ENCODE measurements at regions not wholly inside any gene's neighbourhood (a gene's known extent, or its start where the extent isn't known, plus 50 kb on each side); places are given as distances from the start of the nearest gene placed in this dataset.
A peak's percentile ranks its signal among the peaks of the same experiment; 100 is the strongest.

- H3K4me3 Mint-ChIP-seq, result no peak overlapping the region
- TF ChIP-seq, protein P1, sequence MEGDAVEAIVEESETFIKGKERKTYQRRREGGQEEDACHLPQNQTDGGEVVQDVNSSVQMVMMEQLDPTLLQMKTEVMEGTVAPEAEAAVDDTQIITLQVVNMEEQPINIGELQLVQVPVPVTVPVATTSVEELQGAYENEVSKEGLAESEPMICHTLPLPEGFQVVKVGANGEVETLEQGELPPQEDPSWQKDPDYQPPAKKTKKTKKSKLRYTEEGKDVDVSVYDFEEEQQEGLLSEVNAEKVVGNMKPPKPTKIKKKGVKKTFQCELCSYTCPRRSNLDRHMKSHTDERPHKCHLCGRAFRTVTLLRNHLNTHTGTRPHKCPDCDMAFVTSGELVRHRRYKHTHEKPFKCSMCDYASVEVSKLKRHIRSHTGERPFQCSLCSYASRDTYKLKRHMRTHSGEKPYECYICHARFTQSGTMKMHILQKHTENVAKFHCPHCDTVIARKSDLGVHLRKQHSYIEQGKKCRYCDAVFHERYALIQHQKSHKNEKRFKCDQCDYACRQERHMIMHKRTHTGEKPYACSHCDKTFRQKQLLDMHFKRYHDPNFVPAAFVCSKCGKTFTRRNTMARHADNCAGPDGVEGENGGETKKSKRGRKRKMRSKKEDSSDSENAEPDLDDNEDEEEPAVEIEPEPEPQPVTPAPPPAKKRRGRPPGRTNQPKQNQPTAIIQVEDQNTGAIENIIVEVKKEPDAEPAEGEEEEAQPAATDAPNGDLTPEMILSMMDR (IDR thresholded peaks at IDR 0.05; ENCODE audit: unreplicated experiment in 3 of 3), result no peak
- peak overlapping the region; percentile 89 to 93 (median 91) for H3K27ac Mint-ChIP-seq
- H3K9me3 Mint-ChIP-seq, result no peaks in the 10 kb centered on the region
- peaks cover 12% of the 10 kb centered on the region for H3K27me3 Mint-ChIP-seq (ENCODE audit: low read depth)
- H3K36me3 Mint-ChIP-seq (ENCODE audit: low read depth), result no peaks in the 10 kb centered on the region
- H3K4me1 Mint-ChIP-seq, result peaks cover 66% of the 10 kb centered on the region
Observed at GRCh38 chr14:89626233-89626806, 209.3 kb upstream of the FOXN3 start.

GRCh38 chr14:89625731-89626232, 208.7 kb upstream of the FOXN3 start:
- Mint-ChIP-seq H3K4me3 (peak overlapping the region in 1 of 3 experiments; percentile 17), H3K9me3 (no peaks in the 10 kb centered on the region), H3K36me3 (ENCODE audit: low read depth) (no peaks in the 10 kb centered on the region), H3K27me3 (ENCODE audit: low read depth) (peaks cover 13% of the 10 kb centered on the region), H3K27ac (peak overlapping the region; percentile 89 to 93 (median 91)), H3K4me1 (peaks cover 64% of the 10 kb centered on the region)
- TF ChIP-seq, protein P1 (IDR thresholded peaks at IDR 0.05; ENCODE audit: unreplicated experiment in 3 of 3), result no peak

DNA sequence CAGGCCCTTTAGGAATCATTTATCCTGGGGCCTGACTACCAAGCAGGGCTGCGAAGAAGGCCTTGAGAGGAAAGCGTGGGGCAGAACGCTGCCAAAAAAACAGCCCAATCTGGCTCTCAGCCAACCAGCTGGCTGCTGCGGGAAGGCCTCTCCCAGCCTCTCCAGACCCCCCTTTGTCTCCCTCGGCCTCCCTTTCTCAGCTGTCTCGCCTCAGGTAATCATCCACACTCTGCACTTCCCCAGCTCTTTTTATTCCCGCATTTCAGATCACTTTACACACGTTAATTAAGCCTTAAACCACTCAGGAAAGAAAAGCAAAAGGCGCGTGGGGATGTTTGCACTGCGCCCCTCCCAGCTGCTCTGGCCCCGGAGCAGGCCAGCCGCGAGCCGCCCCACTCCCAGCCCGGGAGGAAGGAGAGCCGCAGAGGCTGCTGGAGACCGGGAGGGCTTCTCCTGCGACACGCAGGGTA, 208.2 kb upstream of the FOXN3 start:
- H3K27ac Mint-ChIP-seq, result peak overlapping the region; percentile 86 to 93 (median 89)
- H3K4me3 Mint-ChIP-seq, result peak overlapping the region; percentile 34 to 57 (median 46)
- peaks cover 10% of the 10 kb centered on the region for H3K27me3 Mint-ChIP-seq (ENCODE audit: low read depth)
- no peaks in the 10 kb centered on the region for H3K9me3 Mint-ChIP-seq
- H3K4me1 Mint-ChIP-seq, result peaks cover 63% of the 10 kb centered on the region
- no peaks in the 10 kb centered on the region for H3K36me3 Mint-ChIP-seq (ENCODE audit: low read depth)
- TF ChIP-seq, protein P1 (IDR thresholded peaks at IDR 0.05; ENCODE audit: unreplicated experiment in 3 of 3), result no peak

DNA sequence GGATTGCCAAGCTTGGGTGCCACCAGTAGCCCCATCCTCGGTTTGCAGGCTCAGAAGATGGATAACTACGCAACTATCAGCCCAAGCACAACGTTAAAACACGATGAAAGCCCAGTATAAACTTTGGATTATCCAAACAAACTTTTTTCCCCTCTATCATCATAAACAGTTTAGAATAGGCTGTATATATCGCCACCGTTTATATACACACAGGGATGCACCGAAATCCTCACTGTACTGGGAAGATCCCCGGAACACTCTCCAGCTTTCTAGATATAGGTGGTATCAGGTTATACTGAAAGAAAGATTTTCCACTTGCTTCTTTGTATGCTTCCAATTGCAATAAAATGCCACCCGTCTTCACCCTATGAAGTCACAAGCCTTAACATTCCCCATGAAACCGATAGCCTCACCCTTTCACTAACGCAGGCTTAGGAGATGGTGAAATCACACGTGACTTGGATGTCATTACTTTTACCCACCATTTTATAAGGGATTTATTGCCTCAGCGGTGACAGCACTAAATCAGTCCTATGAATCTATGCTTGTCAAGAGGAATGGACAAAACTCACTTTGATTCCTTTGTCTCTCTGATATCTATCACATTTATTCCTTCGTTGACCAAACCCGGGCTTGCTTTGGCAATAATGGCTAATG, 207.6 kb upstream of the FOXN3 start:
- TF ChIP-seq, protein P1 (IDR thresholded peaks at IDR 0.05; ENCODE audit: unreplicated experiment in 3 of 3), result no peak
- Mint-ChIP-seq H3K4me1 (peaks cover 65% of the 10 kb centered on the region), H3K4me3 (peak overlapping the region in 2 of 3 experiments; percentile 34 to 57), H3K27ac (peak overlapping the region; percentile 86 to 93 (median 89)), H3K36me3 (ENCODE audit: low read depth) (no peaks in the 10 kb centered on the region), H3K9me3 (no peaks in the 10 kb centered on the region), H3K27me3 (ENCODE audit: low read depth) (peaks cover 7% of the 10 kb centered on the region)

GRCh38 chr14:89621791-89622638, 205.0 kb upstream of the FOXN3 start:
- peaks cover 66% of the 10 kb centered on the region for H3K4me1 Mint-ChIP-seq
- H3K36me3 Mint-ChIP-seq (ENCODE audit: low read depth), result no peaks in the 10 kb centered on the region
- TF ChIP-seq, protein P1 (IDR thresholded peaks at IDR 0.05; ENCODE audit: unreplicated experiment in 3 of 3), result no peak
- peak overlapping the region in 2 of 3 experiments; percentile 8 to 13 for H3K27ac Mint-ChIP-seq
- H3K9me3 Mint-ChIP-seq, result no peaks in the 10 kb centered on the region
- peak overlapping the region in 2 of 3 experiments; percentile 44 to 60 for H3K4me3 Mint-ChIP-seq
- peaks cover 4% of the 10 kb centered on the region for H3K27me3 Mint-ChIP-seq (ENCODE audit: low read depth)

Measured in nephron (organoid).